Nephron (organoid): ENCODE measurements at regions not wholly inside any gene's neighbourhood (a gene's known extent, or its start where the extent isn't known, plus 50 kb on each side); places are given as distances from the start of the nearest gene placed in this dataset.

Experiments used
- H3K27ac Mint-ChIP-seq, 3 experiments: 2 replicates each; pipeline ENCODE4 v1.8.0; 2020; ENCODE audit warnings: mixed read lengths in 3 of 3, mild to moderate bottlenecking in 2 of 3, moderate library complexity in 1 of 3
- H3K27me3 Mint-ChIP-seq: 2 replicates; pipeline ENCODE4 v1.8.0; 2021; ENCODE audit warnings: low read depth, mild to moderate bottlenecking, moderate library complexity, mixed read lengths
- H3K36me3 Mint-ChIP-seq: 2 replicates; pipeline ENCODE4 v1.8.0; 2020; ENCODE audit warnings: low read depth, mixed read lengths
- H3K4me1 Mint-ChIP-seq: 2 replicates; pipeline ENCODE4 v1.8.0; 2020; ENCODE audit warnings: mixed read lengths
- H3K4me3 Mint-ChIP-seq, 3 experiments: 2 replicates each; pipeline ENCODE4 v1.8.0; 2020; ENCODE audit warnings: mild to moderate bottlenecking in 3 of 3, mixed read lengths in 3 of 3, moderate library complexity in 2 of 3
- H3K9me3 Mint-ChIP-seq: 2 replicates; pipeline ENCODE4 v1.8.0; 2020; ENCODE audit warnings: mixed read lengths
- CTCF ChIP-seq, 3 experiments: fragments of 200-600 bp; sonication (generic); IDR thresholded peaks; one replicate each; pipeline ENCODE4 v1.5.0; 2021; ENCODE audit warnings: antibody characterized with exemption in 3 of 3; ENCODE audit not compliant: unreplicated experiment in 3 of 3

- Mint-ChIP-seq H3K27ac (no peak overlapping the region), H3K9me3 (peaks cover 11% of the 10 kb centered on the region), H3K36me3 (no peaks in the 10 kb centered on the region), H3K4me1 (no peaks in the 10 kb centered on the region), H3K4me3 (no peak overlapping the region), H3K27me3 (no peaks in the 10 kb centered on the region)
- no peak for TF ChIP-seq CTCF (IDR thresholded peaks at IDR 0.05; ENCODE audit: unreplicated experiment in 3 of 3)
Observed at GRCh38 chr2:156956161-156956560, 301.3 kb upstream of the GALNT5 start.

GRCh38 chr2:156958374-156958773, 299.1 kb upstream of the GALNT5 start:
- H3K4me1 Mint-ChIP-seq, result no peaks in the 10 kb centered on the region
- H3K27me3 Mint-ChIP-seq, result no peaks in the 10 kb centered on the region
- no peak for TF ChIP-seq CTCF (IDR thresholded peaks at IDR 0.05; ENCODE audit: unreplicated experiment in 3 of 3)
- no peak overlapping the region for H3K27ac Mint-ChIP-seq
- no peaks in the 10 kb centered on the region for H3K36me3 Mint-ChIP-seq
- no peak overlapping the region for H3K4me3 Mint-ChIP-seq
- H3K9me3 Mint-ChIP-seq, result peaks cover 6% of the 10 kb centered on the region

- no peaks in the 10 kb centered on the region for H3K36me3 Mint-ChIP-seq
Observed at GRCh38 chr2:156959481-156959880, 298.0 kb upstream of the GALNT5 start.

GRCh38 chr2:156982615-156983014, 274.9 kb upstream of the GALNT5 start:
- no peaks in the 10 kb centered on the region for H3K27me3 Mint-ChIP-seq
- no peak overlapping the region for H3K27ac Mint-ChIP-seq
- H3K9me3 Mint-ChIP-seq, result no peaks in the 10 kb centered on the region
- TF ChIP-seq CTCF (IDR thresholded peaks at IDR 0.05; ENCODE audit: unreplicated experiment in 3 of 3), result no peak
- H3K4me1 Mint-ChIP-seq, result no peaks in the 10 kb centered on the region
- H3K4me3 Mint-ChIP-seq, result no peak overlapping the region
- H3K36me3 Mint-ChIP-seq, result no peaks in the 10 kb centered on the region

More at GRCh38 chr2:156959481-156959880, 298.0 kb upstream of the GALNT5 start:
- Mint-ChIP-seq H3K9me3 (peaks cover 7% of the 10 kb centered on the region), H3K27me3 (no peaks in the 10 kb centered on the region), H3K27ac (no peak overlapping the region), H3K4me3 (no peak overlapping the region), H3K4me1 (no peaks in the 10 kb centered on the region)
- no peak for TF ChIP-seq CTCF (IDR thresholded peaks at IDR 0.05; ENCODE audit: unreplicated experiment in 3 of 3)

GRCh38 chr2:156986339-156986988, 271.0 kb upstream of the GALNT5 start:
- Mint-ChIP-seq H3K9me3 (no peaks in the 10 kb centered on the region), H3K36me3 (no peaks in the 10 kb centered on the region), H3K4me1 (no peaks in the 10 kb centered on the region), H3K27ac (no peak overlapping the region), H3K27me3 (no peaks in the 10 kb centered on the region), H3K4me3 (no peak overlapping the region)
- TF ChIP-seq CTCF (IDR thresholded peaks at IDR 0.05; ENCODE audit: unreplicated experiment in 3 of 3), result no peak

GRCh38 chr2:156999661-157000060, 257.8 kb upstream of the GALNT5 start:
- Mint-ChIP-seq H3K27ac (no peak overlapping the region), H3K27me3 (no peaks in the 10 kb centered on the region), H3K9me3 (no peaks in the 10 kb centered on the region), H3K4me1 (no peaks in the 10 kb centered on the region), H3K4me3 (no peak overlapping the region), H3K36me3 (no peaks in the 10 kb centered on the region)
- no peak for TF ChIP-seq CTCF (IDR thresholded peaks at IDR 0.05; ENCODE audit: unreplicated experiment in 3 of 3)
